Suprapubic skin (tissue), 4 donors: ENCODE measurements at regions not wholly inside any gene's neighbourhood (a gene's known extent, or its start where the extent isn't known, plus 50 kb on each side); places are given as distances from the start of the nearest gene placed in this dataset.
"Not testable (repeated sequence)": the region's sequence is repeated elsewhere in the genome, so short reads cannot be mapped to it uniquely, and the experiment has no call there.

ENCODE experiments used
- DNase-seq, 2 donors: peaks; one replicate each; pipeline ENCODE4 v3.0.0-alpha.2; 2019; ENCODE audit warnings: low spot score in 2 of 2
- H3K27ac ChIP-seq: fragments of 200-600 bp; sonication (generic); one replicate; pipeline ENCODE4 v1.5.1; 2019
- H3K27me3 ChIP-seq: fragments of 200-600 bp; sonication (generic); one replicate; pipeline ENCODE4 v1.5.1; 2019
- H3K36me3 ChIP-seq: fragments of 200-600 bp; sonication (generic); one replicate; pipeline ENCODE4 v1.5.1; 2019
- H3K4me1 ChIP-seq: fragments of 200-600 bp; sonication (generic); one replicate; pipeline ENCODE4 v1.5.1; 2019
- H3K4me3 ChIP-seq: fragments of 200-600 bp; sonication (generic); one replicate; pipeline ENCODE4 v1.5.1; 2019; ENCODE audit warnings: mild to moderate bottlenecking
- H3K9me3 ChIP-seq: fragments of 200-600 bp; sonication (generic); one replicate; pipeline ENCODE4 v1.5.1; 2019
- EP300 ChIP-seq: sonication (generic); formaldehyde crosslinking; IDR thresholded peaks from one replicate; pipeline ENCODE4 v1.6.1; 2017; ENCODE audit warnings: antibody characterized with exemption
- POLR2A ChIP-seq, 2 donors: fragments of 450-650 bp; IDR thresholded peaks; one replicate each; pipeline ENCODE4 v1.6.1; 2017; ENCODE audit warnings: antibody characterized with exemption in 2 of 2, mild to moderate bottlenecking in 2 of 2, moderate library complexity in 2 of 2
- POLR2AphosphoS5 ChIP-seq, 3 donors: sonication (generic); formaldehyde crosslinking; IDR thresholded peaks; one replicate each; pipeline ENCODE4 v1.6.1; 2017; ENCODE audit warnings: antibody characterized with exemption in 3 of 3
- WGBS: methylation state at CpG from one replicate; pipeline ENCODE4 v1.1.5; 2018; 5-methylcytosine and 5-hydroxymethylcytosine counted together
- TF ChIP-seq, protein P1 (sequence below), 2 donors: fragments of 200-600 bp in 1 of 2; fragments of 450-650 bp in 1 of 2; sonication (generic) in 1 of 2; IDR thresholded peaks; one replicate each; pipeline ENCODE4 v1.5.1; 2016 to 2019; ENCODE audit warnings: antibody characterized with exemption in 2 of 2, mild to moderate bottlenecking in 1 of 2, moderate library complexity in 1 of 2

DNA sequence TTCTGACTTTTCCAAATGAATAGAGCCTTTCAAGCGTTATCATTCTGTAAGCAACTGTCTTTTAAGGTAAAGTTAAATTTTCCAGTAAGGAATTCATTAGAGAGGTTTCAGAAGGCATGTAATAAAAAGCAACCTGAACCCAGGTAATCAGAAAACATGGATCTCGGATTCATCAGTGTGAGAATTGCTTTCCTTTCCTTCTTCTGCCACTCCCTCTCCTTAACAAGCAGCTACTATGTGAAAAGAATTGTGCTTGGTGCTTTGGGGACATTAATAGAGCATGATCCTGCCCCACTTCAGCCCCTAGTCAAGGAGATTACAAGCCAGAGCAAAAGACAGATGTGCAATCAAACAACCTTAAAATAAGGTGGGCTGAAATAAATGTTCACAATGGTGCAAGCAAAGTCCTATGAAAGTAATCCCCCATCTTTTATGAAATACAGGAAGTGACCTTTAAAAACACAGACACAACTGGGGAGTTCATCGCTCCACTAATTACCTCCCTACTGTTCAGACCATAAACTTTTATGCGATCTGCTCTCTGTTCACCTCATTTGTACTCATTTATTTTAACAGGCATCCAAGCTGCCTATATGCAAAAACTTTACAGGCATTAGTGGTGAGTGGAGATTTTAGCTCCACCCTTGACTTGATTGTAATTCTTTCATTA is 122.9 kb upstream of the RASGEF1B start:
- Histone ChIP-seq H3K27me3 (no peaks in the 10 kb centered on the region), H3K4me1 (peaks cover 5% of the 10 kb centered on the region), H3K9me3 (no peaks in the 10 kb centered on the region), H3K4me3 (no peak overlapping the region), H3K27ac (no peak overlapping the region), H3K36me3 (no peaks in the 10 kb centered on the region)
- no peak for DNase-seq
- 91% methylated on average over 4 of the region's 4 CpGs for WGBS
- no peak for TF ChIP-seq EP300
- TF ChIP-seq POLR2AphosphoS5 (IDR thresholded peaks at IDR 0.05) = no peak
- TF ChIP-seq POLR2A (IDR thresholded peaks at IDR 0.05) = no peak
- TF ChIP-seq, protein P1, sequence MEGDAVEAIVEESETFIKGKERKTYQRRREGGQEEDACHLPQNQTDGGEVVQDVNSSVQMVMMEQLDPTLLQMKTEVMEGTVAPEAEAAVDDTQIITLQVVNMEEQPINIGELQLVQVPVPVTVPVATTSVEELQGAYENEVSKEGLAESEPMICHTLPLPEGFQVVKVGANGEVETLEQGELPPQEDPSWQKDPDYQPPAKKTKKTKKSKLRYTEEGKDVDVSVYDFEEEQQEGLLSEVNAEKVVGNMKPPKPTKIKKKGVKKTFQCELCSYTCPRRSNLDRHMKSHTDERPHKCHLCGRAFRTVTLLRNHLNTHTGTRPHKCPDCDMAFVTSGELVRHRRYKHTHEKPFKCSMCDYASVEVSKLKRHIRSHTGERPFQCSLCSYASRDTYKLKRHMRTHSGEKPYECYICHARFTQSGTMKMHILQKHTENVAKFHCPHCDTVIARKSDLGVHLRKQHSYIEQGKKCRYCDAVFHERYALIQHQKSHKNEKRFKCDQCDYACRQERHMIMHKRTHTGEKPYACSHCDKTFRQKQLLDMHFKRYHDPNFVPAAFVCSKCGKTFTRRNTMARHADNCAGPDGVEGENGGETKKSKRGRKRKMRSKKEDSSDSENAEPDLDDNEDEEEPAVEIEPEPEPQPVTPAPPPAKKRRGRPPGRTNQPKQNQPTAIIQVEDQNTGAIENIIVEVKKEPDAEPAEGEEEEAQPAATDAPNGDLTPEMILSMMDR (IDR thresholded peaks at IDR 0.05) = no peak

GRCh38 chr4:81592701-81593100 is 121.0 kb upstream of the RASGEF1B start:
- Histone ChIP-seq H3K4me1 (no peaks in the 10 kb centered on the region), H3K9me3 (no peaks in the 10 kb centered on the region), H3K4me3 (no peak overlapping the region), H3K27me3 (no peaks in the 10 kb centered on the region), H3K36me3 (no peaks in the 10 kb centered on the region), H3K27ac (no peak overlapping the region)
- DNase-seq = no peak
- WGBS = 96% methylated on average over 2 of the region's 2 CpGs
- no peak for TF ChIP-seq POLR2AphosphoS5 (IDR thresholded peaks at IDR 0.05)
- TF ChIP-seq, protein P1 (IDR thresholded peaks at IDR 0.05) = no peak
- no peak for TF ChIP-seq EP300
- no peak for TF ChIP-seq POLR2A (IDR thresholded peaks at IDR 0.05)

- Histone ChIP-seq H3K4me3 (no peak overlapping the region), H3K27ac (no peak overlapping the region), H3K27me3 (no peaks in the 10 kb centered on the region), H3K9me3 (no peaks in the 10 kb centered on the region), H3K4me1 (no peaks in the 10 kb centered on the region), H3K36me3 (no peaks in the 10 kb centered on the region)
- 100% methylated on average over 1 of the region's 1 CpG for WGBS
- DNase-seq = no peak
- no peak for TF ChIP-seq POLR2AphosphoS5 (IDR thresholded peaks at IDR 0.05)
Observed at GRCh38 chr4:81590596-81590995, 118.9 kb upstream of the RASGEF1B start.

- Histone ChIP-seq H3K9me3 (no peaks in the 10 kb centered on the region), H3K27ac (no peak overlapping the region), H3K4me1 (no peaks in the 10 kb centered on the region), H3K4me3 (no peak overlapping the region), H3K27me3 (no peaks in the 10 kb centered on the region), H3K36me3 (no peaks in the 10 kb centered on the region)
- 88% methylated on average over 1 of the region's 1 CpG for WGBS
- no peak for DNase-seq
- no peak for TF ChIP-seq POLR2A (IDR thresholded peaks at IDR 0.05)
- TF ChIP-seq POLR2AphosphoS5 (IDR thresholded peaks at IDR 0.05) = no peak
- TF ChIP-seq, protein P1 (IDR thresholded peaks at IDR 0.05) = no peak
- TF ChIP-seq EP300 = no peak
Observed at GRCh38 chr4:81589262-81589661, 117.6 kb upstream of the RASGEF1B start.

- H3K4me3 ChIP-seq = no peak overlapping the region
- no peaks in the 10 kb centered on the region for H3K9me3 ChIP-seq
- TF ChIP-seq POLR2AphosphoS5 (IDR thresholded peaks at IDR 0.05) (no peak), EP300 (no peak), POLR2A (IDR thresholded peaks at IDR 0.05) (no peak)
- TF ChIP-seq, protein P1 (IDR thresholded peaks at IDR 0.05) = no peak
- H3K27me3 ChIP-seq = no peaks in the 10 kb centered on the region
- H3K36me3 ChIP-seq = no peaks in the 10 kb centered on the region
- H3K4me1 ChIP-seq = no peaks in the 10 kb centered on the region
- no peak for DNase-seq
- H3K27ac ChIP-seq = no peak overlapping the region
- 81% methylated on average over 3 of the region's 3 CpGs for WGBS
Observed at GRCh38 chr4:81586706-81587105, 115.0 kb upstream of the RASGEF1B start.

DNA sequence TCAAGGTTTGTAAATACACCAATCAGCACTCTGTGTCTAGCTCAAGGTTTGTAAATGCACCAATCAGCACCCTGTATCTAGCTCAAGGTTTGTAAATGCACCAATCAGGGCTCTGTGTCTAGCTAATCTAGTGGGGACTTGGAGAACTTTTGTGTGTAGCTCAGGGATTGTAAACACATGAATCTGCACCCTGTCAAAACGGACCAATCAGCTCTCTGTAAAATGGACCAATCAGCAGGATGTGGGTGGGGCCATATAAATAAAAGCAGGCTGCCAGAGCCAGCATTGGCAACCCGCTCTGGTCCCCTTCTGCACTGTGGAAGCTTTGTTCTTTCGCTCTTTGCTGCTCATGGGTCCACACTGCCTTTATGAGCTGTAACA is 109.3 kb upstream of the RASGEF1B start:
- H3K27ac ChIP-seq, H3K9me3 ChIP-seq, H3K36me3 ChIP-seq, H3K4me3 ChIP-seq, H3K27me3 ChIP-seq, DNase-seq: not testable (repeated sequence)
- whole genome bisulfite sequencing = 100% methylated on average over 3 of the region's 3 CpGs
- peaks cover 21% of the 10 kb centered on the region for H3K4me1 ChIP-seq
